ENCODE measurements at regions not wholly inside any gene's neighbourhood (a gene's known extent, or its start where the extent isn't known, plus 50 kb on each side); places are given as distances from the start of the nearest gene placed in this dataset.

DNA sequence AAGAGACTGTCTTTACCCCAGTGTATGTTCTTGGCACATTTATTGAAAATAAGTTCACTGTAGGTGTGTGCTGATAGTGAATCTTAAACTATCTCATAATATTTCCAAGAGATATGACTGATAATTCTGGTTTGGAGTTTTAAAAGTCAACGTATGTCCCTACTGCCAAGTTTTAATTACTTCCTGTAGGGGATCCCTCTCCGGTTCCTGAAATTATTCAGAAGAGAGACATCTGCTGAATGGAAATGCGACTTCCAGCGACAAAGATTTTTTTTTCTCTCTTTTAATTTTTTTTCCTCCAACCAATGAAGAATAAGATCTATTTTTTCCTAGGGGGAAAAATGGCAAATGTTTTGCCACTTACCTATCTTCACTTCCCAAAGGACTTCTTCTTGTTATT is 498.9 kb upstream of the TGFBR2 start:
- TF ChIP-seq, protein P1, sequence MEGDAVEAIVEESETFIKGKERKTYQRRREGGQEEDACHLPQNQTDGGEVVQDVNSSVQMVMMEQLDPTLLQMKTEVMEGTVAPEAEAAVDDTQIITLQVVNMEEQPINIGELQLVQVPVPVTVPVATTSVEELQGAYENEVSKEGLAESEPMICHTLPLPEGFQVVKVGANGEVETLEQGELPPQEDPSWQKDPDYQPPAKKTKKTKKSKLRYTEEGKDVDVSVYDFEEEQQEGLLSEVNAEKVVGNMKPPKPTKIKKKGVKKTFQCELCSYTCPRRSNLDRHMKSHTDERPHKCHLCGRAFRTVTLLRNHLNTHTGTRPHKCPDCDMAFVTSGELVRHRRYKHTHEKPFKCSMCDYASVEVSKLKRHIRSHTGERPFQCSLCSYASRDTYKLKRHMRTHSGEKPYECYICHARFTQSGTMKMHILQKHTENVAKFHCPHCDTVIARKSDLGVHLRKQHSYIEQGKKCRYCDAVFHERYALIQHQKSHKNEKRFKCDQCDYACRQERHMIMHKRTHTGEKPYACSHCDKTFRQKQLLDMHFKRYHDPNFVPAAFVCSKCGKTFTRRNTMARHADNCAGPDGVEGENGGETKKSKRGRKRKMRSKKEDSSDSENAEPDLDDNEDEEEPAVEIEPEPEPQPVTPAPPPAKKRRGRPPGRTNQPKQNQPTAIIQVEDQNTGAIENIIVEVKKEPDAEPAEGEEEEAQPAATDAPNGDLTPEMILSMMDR (conservative IDR thresholded peaks at IDR 0.05; ENCODE audit: low read depth, low read length): no peak
- TF ChIP-seq POLR2A (IDR thresholded peaks at IDR 0.05; ENCODE audit: low read depth, low read length) (no peak), SMC3 (IDR thresholded peaks at IDR 0.05; ENCODE audit: low read depth, low read length) (no peak), CEBPB (IDR thresholded peaks at IDR 0.05; ENCODE audit: low read depth, low read length) (no peak), RAD21 (IDR thresholded peaks at IDR 0.05; ENCODE audit: low read length) (no peak), MAZ (IDR thresholded peaks at IDR 0.05; ENCODE audit: borderline replicate concordance, low read depth, low read length) (no peak), MAFK (IDR thresholded peaks at IDR 0.05; ENCODE audit: low read depth, low read length) (no peak), RFX5 (IDR thresholded peaks at IDR 0.05; ENCODE audit: low read depth, low read length) (no peak)

Measured in IMR-90 (cell line).